Stimulated activated CD8-positive, alpha-beta memory T cell treated with anti-CD3 and anti-CD28 coated beads, Interleukin-4, amount 100 ng/mL, for 48 hours (primary cell): ENCODE measurements at regions not wholly inside any gene's neighbourhood (a gene's known extent, or its start where the extent isn't known, plus 50 kb on each side); places are given as distances from the start of the nearest gene placed in this dataset.

Experiments
- DNase-seq: peaks from one replicate; pipeline ENCODE4 v3.0.0-alpha.2; 2020

DNA sequence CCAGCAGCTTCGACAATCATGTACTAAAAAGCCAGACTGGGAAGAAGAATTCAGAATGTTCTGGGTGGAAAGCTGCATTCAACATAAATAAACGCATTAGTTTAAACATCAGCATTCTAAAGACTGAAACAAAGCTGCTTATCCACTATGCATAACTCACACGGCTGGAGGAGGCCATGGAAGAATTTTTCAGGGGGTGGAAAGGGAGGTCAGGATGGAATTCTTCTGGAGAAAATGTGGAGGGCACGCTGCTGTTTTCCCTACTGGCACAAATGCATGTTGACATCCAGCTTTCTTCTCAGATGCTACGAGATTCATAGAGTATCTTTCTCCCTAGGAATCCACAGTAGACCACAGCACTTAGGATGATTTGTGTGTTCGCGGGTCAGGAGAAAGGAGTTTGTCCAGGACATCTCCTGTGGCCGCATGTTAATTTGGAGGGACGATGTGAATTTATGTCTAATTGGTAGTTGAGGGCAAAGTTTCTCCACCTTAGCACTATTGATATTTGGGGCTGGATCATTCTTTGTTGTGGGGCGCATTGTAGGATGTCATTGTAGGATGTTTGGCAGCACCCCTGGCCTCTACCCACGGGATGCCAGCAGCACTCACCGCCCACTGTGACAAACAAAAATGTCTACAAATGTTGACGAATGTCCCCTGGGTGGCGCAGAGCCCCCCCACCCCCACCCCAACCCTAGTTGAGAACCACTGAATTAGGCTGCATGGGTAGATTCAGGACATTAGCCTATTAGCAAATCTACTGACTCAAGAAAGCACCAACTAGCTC lies 86.5 kb upstream of the KAZN start:
- DNase-seq: no peak

DNA sequence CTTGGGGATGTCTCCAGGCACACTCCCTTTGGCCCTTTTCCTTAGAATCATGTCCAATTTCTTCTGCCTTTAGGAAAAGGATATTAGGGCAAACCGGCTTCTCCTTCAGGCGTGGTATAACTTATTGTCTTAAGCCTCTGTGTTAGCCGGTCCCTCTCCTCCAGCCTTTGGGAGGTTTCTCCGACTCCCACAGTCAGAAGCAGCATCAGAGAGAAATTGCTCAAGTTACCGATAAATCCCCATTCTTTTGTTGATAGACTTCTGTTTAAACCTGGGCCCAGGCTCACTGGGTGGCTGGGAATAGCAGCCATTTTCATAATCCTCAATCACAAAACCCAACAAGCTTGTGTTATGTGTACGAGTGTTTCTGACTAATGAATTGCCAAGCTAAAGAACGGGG lies 85.4 kb upstream of the KAZN start:
- no peak for DNase-seq

DNA sequence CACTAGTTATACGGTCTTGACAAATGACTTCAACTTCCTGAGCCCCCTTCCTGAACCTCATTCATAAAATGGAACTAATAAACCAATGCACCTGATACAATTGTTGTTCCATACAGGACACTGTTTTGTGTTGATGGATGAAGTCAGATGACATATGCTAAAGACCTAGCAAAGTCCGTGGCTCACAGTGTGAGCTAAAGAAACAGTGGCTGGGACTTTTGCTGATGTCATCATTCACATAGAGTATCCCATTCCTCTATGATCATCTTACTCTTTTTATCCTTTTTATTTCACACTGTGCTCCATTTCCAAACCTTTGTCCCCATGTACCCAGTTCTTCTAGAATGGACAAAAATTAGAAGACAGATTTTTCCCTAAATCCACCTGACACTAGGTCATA lies 83.7 kb upstream of the KAZN start:
- no peak for DNase-seq

DNA sequence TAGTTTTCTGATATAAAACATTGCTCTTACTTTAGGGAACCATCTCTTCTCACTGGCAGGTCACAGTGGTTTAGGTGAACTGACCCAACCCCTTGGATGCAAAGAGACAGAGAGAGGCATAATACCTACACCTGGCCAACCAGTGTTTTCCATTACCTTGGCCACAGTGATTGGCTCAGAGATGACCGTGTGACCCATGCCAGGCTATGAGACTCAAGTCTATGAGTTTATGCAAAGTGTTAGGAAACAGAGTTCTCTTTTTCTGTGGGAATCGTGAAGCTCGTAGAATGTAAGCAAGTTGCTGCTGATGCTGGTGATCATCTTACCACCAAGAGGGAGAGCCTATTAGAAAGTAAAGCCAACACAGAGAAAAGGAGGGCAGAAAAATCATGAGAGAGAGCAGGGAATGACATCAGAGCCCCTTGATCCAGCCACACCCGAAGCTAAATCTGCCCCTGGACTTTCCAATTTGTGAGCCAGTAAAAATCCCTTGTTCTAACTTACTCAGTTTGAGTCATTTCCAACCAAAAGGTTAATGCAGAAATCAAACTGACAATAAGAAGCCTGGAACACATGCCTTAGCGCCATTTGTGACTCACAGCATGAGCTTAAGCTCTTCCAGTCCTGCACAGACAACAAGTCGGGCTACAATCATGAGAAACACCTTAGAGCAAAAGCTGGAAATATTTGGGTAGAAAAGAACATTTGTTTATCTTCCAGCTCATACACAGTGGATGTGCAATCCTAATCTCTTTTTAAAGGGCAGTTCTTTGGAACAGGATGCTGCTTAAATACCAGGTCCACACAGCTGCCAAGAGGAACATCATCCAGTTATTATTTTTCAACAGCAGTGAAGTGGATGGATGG lies 81.3 kb upstream of the KAZN start:
- DNase-seq: no peak

DNA sequence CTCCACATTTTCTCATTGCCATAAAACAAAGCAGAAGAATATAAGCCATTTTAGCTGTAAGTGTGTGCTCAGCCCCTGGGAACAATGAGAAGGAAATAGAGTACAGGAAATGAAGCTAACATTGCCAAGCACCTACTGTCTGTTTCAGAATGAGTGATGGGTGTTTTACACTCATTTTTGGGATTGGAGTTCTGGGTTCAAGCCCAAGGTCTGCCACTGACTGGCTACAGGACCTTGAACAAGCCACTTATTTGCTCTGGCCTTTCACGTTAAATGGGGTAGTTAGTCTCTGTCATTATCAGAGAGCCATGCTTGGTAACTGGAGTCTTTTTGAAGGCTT lies 80.7 kb upstream of the KAZN start:
- DNase-seq: no peak

DNA sequence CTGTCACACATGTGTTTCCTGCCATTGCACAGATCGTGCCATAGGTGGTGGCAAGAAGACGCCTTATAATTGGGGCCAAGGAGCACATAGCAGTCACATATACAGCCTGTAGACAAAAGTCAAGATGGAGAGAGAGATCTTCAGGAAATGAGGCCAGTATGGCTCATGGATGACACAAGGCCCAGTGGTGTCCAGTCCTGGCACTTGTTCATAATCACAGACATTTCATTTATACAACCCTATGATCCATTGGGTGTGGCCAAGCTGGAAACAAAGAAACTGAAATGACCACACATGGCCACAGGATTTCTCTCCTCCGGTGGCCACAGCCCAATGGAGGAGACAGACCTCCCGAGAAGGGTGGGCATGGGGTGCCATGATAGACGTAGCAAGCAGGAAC lies 78.5 kb upstream of the KAZN start:
- no peak for DNase-seq

DNA sequence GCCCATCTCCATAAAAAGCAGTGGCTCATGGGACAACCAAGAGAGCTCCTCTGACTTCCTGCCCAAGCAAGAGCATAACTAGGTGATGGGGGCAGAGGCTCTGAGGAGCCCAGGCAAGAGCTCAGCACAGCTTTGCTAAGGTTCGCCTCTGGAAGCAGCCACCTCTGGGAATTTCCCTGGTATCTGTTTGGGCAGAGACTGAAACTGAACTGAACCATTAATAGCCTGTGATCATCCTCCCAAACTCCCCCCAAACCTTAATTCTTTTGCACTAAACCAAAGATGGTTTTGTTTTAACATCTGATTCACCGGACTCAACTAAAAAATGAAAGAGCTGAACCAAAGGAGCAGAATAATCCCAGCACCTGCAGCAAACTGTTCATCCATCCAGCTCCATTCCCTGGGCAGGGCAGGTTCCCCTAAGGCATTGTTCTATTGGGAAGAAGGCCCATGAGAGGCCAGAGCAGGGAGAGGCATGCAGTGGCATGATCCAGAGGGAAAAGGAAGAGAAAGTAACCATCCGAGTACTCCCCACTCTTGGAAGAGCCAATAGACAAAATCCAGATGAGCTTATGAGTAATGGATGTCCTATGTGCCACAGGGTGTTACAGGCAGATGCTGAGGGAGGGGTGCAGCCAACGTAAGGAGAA lies 77.8 kb upstream of the KAZN start:
- no peak for DNase-seq

DNA sequence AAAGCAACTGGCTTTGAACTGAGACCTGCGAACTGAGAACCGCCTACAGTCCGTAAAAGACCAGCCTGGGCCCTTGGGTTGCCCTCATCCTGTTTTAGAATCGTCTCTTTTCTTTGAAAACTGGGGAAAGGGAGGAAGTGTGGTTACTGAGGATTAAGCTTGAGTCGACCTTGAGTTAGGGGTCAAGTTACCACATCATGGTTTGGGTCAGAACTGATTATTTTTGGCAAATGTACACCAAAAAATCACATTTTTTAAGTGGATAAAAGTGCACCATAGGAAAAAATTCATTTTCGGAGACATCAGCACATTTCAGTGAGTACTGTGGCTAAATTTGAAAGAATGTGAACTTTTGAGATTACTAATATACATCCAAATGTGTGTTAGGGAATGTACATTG lies 76.9 kb upstream of the KAZN start:
- DNase-seq: no peak

DNA sequence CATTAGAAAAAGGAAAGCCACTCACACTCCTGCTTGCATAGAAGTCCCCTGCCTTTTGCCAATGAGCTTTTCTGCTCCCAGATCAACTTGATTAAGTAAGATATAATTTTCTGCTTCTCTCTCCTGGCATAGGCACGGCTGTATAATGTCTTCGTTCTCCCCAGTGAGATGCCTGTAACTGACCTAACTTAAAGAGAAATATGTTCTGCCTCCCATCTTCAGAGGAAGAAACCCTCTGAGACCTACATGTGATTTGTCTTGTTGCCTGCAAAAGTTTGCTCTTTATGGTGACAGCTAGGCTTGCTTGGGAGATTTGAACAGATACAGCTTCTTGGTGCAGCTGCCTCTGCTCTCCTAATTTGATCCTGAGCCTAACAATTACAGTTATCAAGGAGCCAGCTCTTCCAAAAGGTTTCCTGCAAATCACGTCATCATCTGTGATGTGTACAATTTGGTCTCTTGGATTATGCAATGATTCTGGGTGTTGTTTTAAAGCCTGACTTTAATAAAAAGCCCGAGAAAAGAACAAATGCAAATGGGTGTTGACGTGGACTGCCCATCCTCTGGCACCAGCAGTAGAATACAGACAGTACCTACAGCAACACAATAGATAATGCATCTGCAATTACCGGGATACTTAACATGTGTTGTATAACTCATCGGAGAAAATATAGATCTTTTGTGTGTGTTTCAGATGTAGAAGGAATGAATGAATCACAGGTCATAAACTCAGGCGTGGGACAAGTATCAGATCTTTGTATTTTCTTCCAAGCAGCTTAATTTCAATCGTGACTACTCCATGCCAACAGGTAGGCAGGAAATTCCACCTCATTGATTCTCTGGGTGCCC lies 76.2 kb upstream of the KAZN start:
- DNase-seq: no peak

DNA sequence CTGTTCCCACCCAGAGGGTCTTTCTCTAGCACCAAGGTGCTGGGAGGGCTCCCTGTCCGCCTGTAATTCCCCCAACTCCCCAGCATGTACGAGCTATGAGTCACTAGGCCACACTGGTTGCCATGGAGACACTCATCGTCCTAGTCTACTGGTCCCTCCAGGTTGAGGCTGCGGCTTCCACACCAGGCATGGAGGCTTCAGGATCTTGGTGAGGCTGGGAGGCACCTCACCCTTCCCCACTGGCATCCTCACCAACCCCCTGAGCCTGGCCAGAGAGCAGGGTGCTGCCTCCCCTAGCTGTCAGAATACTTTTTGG lies 75.6 kb upstream of the KAZN start:
- no peak for DNase-seq

DNA sequence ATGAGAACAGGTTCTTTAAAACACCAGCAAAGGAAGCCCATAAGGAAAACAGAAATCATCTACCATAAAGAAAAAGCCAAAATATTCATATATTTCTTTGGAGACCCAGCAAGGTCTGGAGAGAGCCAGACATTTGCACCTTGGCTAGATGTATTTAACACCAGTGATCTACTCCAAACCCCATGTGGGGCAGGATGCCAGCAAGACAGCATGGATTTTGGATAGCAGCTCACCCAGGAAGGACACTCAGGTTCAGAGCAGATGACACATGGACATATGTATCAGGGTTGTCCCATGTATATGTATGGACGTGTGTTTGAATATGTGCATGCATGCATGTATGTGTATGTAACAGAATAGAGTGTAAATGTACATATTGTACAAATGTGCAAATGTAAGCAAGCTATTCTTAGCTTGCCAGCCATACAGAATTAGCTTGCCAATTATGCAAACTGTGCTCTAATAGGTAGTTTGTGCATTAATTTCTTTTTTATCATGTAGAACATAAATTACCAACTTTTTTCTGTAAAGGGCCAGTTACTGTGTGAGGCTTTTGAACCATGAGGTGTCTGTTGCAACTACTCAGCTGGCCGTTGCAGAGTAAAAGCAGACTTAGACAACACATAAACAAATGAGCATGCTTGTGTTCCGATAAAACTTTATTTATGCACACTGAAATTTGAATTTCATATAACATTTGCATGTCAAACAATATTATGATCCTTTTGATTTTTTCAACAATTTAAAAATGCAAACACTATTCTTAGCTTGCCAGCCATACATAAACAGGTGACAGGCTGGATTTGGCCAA lies 73.5 kb upstream of the KAZN start:
- DNase-seq: no peak

DNA sequence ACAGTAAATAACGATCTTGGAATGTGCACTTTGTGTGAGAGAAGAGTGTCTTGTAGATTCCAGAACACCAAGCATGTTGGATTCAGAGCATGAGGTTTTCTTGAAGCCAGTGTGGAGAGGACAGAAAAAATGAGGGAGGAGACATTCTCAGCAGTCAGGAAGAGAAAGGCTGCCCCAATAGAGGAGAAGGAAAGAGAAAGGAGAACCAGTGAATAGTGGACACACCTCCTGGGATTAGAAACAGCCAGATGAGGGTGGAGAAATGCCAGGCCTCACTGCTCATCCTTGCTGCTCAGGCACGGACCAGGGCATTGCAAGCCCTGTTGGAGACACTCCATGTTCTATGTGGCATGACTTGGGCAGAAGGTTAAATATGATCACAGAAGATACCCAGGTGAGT lies 69.0 kb upstream of the KAZN start:
- DNase-seq: no peak

DNA sequence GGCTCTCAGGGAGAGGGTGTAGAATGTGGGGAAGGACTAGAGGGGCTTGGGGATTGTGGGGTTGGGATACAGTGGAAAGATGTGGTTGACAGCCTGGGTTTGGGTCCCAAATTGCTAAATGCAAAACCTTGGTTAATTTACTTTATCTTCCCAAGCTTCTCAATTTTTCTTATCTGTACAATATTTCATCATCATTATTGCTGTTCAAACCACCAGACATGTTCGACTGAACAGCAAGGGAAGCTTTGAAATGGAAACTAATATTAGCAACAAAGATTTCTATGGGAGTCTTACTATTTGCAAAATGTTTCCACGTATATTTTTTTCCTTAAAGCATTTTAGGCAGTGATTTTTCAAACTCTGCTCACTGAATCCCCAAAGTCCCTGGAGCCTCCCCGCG lies 67.0 kb upstream of the KAZN start:
- DNase-seq: no peak

DNA sequence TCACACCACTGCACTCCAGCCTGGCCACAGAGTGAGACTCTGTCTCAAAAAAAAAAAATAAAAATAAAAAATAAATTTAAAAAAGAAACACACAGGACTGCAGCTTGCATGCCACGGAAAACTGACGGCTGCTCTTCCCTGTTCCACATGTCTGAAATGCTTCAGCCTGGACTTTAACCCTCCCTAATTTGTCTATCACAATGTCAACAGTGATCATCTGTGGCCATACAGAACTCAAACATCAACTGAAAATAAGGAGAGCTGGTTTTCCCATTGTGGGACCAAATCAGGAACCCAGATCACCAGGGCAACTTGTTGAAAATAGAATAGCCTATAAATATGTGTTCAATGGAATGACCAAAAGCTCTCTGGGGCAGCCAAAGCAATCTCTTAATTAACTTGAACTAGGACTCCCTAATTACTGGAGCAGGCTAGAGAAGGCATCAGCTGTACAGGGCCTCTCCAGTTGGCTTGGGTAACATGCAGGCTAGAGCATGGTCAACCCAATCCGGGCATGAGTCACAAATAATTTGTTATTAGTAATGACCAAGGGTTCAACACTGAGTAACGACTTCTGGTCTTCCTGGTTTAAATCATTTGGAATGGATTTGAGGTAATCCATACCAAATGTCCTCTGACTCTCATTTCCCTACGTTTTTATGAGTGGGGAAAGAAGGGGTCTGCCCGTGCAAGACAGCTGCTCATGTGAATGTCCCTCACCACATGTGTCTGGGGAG lies 62.7 kb upstream of the KAZN start:
- DNase-seq: no peak

DNA sequence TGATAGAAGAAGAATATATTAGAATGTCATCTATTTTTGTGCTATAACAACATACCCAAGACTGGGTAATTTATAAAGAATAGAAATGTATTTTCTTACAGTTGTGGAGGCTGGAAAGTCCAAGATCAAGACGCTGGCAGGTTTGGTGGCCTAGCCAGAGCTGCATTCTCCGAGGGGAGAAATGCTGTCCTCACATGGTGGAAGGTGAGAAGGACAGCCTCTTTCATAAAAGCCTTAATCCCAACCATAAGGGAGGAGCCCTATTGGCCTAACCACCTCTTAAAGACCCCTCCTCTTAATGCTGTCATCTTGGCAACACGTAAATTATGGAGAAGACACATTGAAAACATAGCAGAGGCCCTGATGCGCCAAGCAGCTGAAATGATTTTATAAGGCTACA lies 60.1 kb upstream of the KAZN start:
- no peak for DNase-seq

DNA sequence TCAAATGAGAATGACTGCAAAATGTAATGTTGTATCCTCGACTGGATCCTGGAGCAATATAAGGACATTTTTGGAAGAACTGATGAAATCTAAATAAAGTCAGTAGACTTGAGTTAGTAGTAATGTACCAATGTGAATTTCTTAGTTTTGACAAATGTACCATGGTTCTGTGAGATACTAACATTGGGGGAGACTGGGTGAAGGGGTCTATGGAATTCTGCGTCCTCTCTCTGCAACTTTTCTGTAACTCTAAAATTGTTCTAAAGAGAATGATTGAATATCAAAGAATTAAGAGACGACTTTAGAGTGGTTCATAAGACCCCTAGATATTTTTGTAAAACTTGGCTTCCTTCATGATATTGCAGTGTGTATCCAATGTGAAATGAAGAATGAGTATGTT lies 59.2 kb upstream of the KAZN start:
- no peak for DNase-seq

DNA sequence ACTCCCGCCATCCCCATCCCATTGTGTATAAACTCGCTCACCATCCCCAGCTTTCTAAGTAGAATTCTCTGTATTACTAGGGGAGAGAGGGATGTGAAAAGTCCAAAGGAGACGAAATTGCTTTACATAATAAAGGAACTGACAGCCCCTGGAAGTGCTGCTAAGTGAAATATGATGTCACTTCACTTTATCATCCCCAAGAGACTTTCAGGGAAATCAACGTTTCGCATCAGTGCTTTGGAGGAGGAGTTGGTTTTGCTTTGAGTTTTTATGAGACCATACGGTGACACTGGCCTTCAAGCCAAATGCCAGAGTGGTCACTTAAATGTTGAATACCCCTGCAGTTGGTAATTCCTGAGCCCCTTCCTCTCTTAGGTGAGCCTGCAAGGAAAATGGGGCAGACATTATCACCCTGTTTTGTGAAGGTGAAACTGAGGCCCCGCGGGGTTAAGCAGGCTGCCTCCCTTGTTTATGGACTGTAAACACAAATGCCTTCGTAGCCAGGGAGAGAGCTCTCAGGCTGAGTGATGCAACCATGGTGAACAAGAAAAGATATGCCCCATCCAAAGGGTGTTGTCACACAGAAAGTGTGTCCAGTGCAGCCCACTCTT lies 58.4 kb upstream of the KAZN start:
- DNase-seq: no peak

DNA sequence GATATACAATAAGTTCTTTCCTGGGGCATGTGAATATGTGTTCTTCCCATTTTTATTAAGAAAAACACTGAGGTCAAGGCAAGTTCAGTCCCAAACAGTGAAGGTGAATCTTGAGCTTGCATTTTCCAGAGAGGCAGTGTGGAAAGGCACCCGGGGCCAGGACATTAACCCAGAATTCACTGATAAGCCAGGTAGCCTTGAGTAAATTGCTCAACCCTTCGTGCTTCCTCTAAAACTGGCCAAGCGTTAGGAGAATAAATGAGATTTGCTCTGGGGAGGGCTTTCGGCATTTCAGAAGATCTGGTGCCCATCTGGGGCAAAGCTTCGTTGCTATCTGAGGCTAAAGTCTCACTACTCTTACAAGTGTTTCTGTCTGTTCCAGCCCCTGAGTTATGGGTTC lies 57.1 kb upstream of the KAZN start:
- no peak for DNase-seq

DNA sequence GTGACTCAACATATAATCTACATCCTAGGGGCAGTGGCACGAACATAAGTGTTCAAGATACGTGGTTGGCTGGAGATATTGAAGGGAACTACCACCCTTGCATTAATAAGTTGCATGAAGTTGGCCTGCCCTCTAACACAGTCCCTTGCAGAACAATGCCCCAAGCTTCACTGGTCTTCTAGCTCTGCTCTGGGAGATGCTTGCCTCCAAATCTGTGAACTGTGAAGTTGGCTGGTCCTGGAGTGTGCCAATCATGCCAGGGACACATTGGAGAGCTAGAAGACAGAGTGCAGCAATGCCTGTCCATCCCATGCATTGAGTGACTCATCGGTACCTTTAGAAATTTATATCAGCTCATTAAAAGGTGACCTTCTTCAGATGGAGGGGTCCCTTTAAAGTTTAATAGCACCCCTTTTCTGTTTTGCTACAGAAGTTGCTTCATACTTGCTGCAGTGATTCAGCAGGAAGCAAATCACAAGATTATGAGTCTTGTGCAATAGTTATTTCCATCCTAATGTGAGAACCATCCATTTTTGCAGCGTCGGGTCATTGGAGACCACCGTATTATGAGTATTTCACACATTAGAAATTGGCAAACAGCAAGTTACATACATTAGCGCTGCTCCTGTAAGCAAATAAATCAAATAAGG lies 55.2 kb upstream of the KAZN start:
- no peak for DNase-seq

DNA sequence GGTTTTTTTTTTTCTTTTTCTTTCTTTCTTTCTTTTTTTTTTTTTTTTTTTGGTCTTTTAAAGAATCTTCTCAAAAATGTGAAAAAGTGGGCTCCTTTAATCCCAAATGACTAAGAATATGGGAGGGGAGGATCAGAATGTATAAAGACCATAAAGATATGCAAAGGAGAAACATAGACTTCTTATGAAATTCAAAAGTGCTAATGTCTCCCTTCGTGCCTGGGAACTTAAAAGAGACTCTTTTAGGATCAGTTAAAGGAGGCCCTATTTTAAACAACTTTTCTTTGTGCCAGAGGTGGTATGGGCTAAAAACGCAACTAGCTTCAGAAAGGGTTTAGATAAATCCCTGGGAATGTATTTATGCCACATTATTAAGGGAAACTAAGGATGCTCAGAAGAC lies 54.2 kb upstream of the KAZN start:
- DNase-seq: no peak
